Neural cell (in vitro differentiated cells): ENCODE measurements at regions not wholly inside any gene's neighbourhood (a gene's known extent, or its start where the extent isn't known, plus 50 kb on each side); places are given as distances from the start of the nearest gene placed in this dataset.

ENCODE experiments used
- H2AFZ ChIP-seq: fragments of 200-600, 300-800 bp; sonication (generic), shearing (Covaris generic); 2 replicates; pipeline ENCODE4 v1.6.0; 2014; ENCODE audit warnings: low read depth, mild to moderate bottlenecking, antibody characterized with exemption, low read length, moderate library complexity
- H3F3A ChIP-seq: fragments of 200-600 bp; shearing (Covaris generic); 2 replicates; pipeline ENCODE4 v1.6.1; 2016; ENCODE audit warnings: mild to moderate bottlenecking, moderate library complexity, mixed read lengths, antibody characterized with exemption, low read length; ENCODE audit not compliant: insufficient read depth, poor library complexity, severe bottlenecking
- H3K27ac ChIP-seq: fragments of 200-600, 300-800 bp; sonication (generic), shearing (Covaris generic); 2 replicates; pipeline ENCODE4 v1.5.1; 2014; ENCODE audit warnings: mild to moderate bottlenecking, low read length, moderate library complexity
- H3K27me3 ChIP-seq: fragments of 300-800, 200-600 bp; sonication (generic), shearing (Covaris generic); 2 replicates; pipeline ENCODE4 v1.6.0; 2014; ENCODE audit warnings: mild to moderate bottlenecking, low read depth, low read length, moderate library complexity; ENCODE audit not compliant: insufficient read depth
- H3K36me3 ChIP-seq: fragments of 300-800, 200-600 bp; sonication (generic), shearing (Covaris generic); 2 replicates; pipeline ENCODE4 v1.5.1; 2014; ENCODE audit warnings: mild to moderate bottlenecking, antibody characterized with exemption, low read length, moderate library complexity; ENCODE audit not compliant: insufficient read depth
- H3K4me2 ChIP-seq: fragments of 300-800, 200-600 bp; sonication (generic), shearing (Covaris generic); 2 replicates; pipeline ENCODE4 v1.6.0; 2014; ENCODE audit warnings: mild to moderate bottlenecking, low read length
- H3K4me3 ChIP-seq: fragments of 300-800, 200-600 bp; sonication (generic), shearing (Covaris generic); 2 replicates; pipeline ENCODE4 v1.5.1; 2014; ENCODE audit warnings: mild to moderate bottlenecking, low read length, moderate library complexity
- H3K79me2 ChIP-seq: fragments of 200-600 bp; shearing (Covaris generic); replicated peaks from 2 replicates; pipeline ENCODE4 v1.6.0; 2014; ENCODE audit warnings: mild to moderate bottlenecking, low read length, moderate library complexity; ENCODE audit not compliant: insufficient read depth
- H3K9ac ChIP-seq: fragments of 300-800, 200-600 bp; sonication (generic), shearing (Covaris generic); 2 replicates; pipeline ENCODE4 v1.6.1; 2016; ENCODE audit warnings: mild to moderate bottlenecking, low read length, mixed read lengths
- H3K9me2 ChIP-seq: fragments of 200-600 bp; shearing (Covaris generic); 2 replicates; pipeline ENCODE4 v1.6.1; 2016; ENCODE audit warnings: mild to moderate bottlenecking, low read length, mixed read lengths; ENCODE audit not compliant: insufficient read depth
- H3K9me3 ChIP-seq: fragments of 200-600, 300-800 bp; sonication (generic), shearing (Covaris generic); 2 replicates; pipeline ENCODE4 v1.6.1; 2016; ENCODE audit warnings: mild to moderate bottlenecking, mixed run types, low read length, moderate library complexity, mixed read lengths
- H4K20me1 ChIP-seq: fragments of 200-600 bp; shearing (Covaris generic); 2 replicates; pipeline ENCODE4 v1.6.1; 2016; ENCODE audit warnings: mild to moderate bottlenecking, mixed run types; ENCODE audit not compliant: insufficient read depth
- EP300 ChIP-seq: fragments of 450-650 bp; conservative IDR thresholded peaks from 2 replicates; pipeline ENCODE4 v1.6.1; 2014; ENCODE audit warnings: antibody characterized with exemption, mild to moderate bottlenecking, moderate library complexity; ENCODE audit not compliant: poor library complexity, severe bottlenecking
- EZH2 ChIP-seq: fragments of 200-600, 300-800 bp; shearing (Covaris generic), sonication (generic); IDR thresholded peaks from 2 replicates; pipeline ENCODE4 v1.6.1; 2014; ENCODE audit warnings: antibody characterized with exemption, low read length, borderline replicate concordance, mild to moderate bottlenecking; ENCODE audit not compliant: insufficient read depth, poor library complexity, severe bottlenecking
- MXI1 ChIP-seq: fragments of 450-650 bp; conservative IDR thresholded peaks from 2 replicates; pipeline ENCODE4 v1.6.1; 2014; ENCODE audit warnings: antibody characterized with exemption, mild to moderate bottlenecking; ENCODE audit not compliant: poor library complexity, severe bottlenecking
- POLR2AphosphoS5 ChIP-seq: IDR thresholded peaks from 2 replicates; pipeline ENCODE4 v1.6.1; 2012
- RAD21 ChIP-seq: fragments of 450-650 bp; conservative IDR thresholded peaks from 2 replicates; pipeline ENCODE4 v1.6.1; 2014; ENCODE audit warnings: antibody characterized with exemption, mild to moderate bottlenecking, moderate library complexity
- SMC3 ChIP-seq: fragments of 450-650 bp; conservative IDR thresholded peaks from 2 replicates; pipeline ENCODE4 v1.6.1; 2014; ENCODE audit warnings: antibody characterized with exemption, mild to moderate bottlenecking, moderate library complexity; ENCODE audit not compliant: poor library complexity
- TAF1 ChIP-seq: IDR thresholded peaks from 2 replicates; pipeline ENCODE4 v1.6.1; 2012; ENCODE audit warnings: low read depth
- TF ChIP-seq, protein P1 (sequence below): IDR thresholded peaks from 2 replicates; pipeline ENCODE4 v1.6.1; 2012; ENCODE audit warnings: borderline replicate concordance
- TF ChIP-seq, protein P2 (sequence below): fragments of 450-650 bp; IDR thresholded peaks from 2 replicates; pipeline ENCODE4 v1.5.1; 2014; ENCODE audit warnings: antibody characterized with exemption, mild to moderate bottlenecking, moderate library complexity; ENCODE audit not compliant: poor library complexity, severe bottlenecking

DNA sequence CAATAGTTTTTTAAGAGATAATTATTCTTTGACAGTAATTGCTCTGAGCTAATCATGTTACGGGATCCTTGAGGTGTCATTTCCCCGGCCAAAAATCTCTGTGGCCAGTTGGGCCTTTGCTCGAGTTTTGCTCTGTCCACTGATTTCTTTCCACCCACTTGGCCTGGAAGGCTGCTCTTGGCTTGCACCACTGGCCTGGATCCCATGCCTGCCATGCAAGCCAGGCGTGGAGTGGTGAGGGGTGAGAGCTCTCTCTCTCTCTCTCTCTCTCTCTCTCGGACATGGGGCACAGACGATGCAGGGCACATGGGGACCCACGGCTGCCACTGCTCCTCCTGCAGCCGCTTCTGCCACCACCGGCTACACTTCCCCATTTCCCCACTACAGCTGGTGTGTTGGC, 853.0 kb upstream of the GCFC2 start:
- no peak overlapping the region for H2AFZ ChIP-seq
- H3K79me2 ChIP-seq = no peaks in the 10 kb centered on the region
- TF ChIP-seq RAD21 = no peak
- TF ChIP-seq POLR2AphosphoS5 = no peak
- no peak for TF ChIP-seq SMC3
- TF ChIP-seq, protein P1, sequence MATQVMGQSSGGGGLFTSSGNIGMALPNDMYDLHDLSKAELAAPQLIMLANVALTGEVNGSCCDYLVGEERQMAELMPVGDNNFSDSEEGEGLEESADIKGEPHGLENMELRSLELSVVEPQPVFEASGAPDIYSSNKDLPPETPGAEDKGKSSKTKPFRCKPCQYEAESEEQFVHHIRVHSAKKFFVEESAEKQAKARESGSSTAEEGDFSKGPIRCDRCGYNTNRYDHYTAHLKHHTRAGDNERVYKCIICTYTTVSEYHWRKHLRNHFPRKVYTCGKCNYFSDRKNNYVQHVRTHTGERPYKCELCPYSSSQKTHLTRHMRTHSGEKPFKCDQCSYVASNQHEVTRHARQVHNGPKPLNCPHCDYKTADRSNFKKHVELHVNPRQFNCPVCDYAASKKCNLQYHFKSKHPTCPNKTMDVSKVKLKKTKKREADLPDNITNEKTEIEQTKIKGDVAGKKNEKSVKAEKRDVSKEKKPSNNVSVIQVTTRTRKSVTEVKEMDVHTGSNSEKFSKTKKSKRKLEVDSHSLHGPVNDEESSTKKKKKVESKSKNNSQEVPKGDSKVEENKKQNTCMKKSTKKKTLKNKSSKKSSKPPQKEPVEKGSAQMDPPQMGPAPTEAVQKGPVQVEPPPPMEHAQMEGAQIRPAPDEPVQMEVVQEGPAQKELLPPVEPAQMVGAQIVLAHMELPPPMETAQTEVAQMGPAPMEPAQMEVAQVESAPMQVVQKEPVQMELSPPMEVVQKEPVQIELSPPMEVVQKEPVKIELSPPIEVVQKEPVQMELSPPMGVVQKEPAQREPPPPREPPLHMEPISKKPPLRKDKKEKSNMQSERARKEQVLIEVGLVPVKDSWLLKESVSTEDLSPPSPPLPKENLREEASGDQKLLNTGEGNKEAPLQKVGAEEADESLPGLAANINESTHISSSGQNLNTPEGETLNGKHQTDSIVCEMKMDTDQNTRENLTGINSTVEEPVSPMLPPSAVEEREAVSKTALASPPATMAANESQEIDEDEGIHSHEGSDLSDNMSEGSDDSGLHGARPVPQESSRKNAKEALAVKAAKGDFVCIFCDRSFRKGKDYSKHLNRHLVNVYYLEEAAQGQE = no peak
- no peaks in the 10 kb centered on the region for H3K9me3 ChIP-seq
- no peak overlapping the region for H3K27ac ChIP-seq
- H3K9ac ChIP-seq = no peak overlapping the region
- no peaks in the 10 kb centered on the region for H3K27me3 ChIP-seq
- no peaks in the 10 kb centered on the region for H3K36me3 ChIP-seq
- H3K4me2 ChIP-seq = no peak overlapping the region
- H4K20me1 ChIP-seq = no peaks in the 10 kb centered on the region
- H3K4me3 ChIP-seq = no peak overlapping the region
- no peaks in the 10 kb centered on the region for H3K9me2 ChIP-seq
- no peaks in the 10 kb centered on the region for H3F3A ChIP-seq

DNA sequence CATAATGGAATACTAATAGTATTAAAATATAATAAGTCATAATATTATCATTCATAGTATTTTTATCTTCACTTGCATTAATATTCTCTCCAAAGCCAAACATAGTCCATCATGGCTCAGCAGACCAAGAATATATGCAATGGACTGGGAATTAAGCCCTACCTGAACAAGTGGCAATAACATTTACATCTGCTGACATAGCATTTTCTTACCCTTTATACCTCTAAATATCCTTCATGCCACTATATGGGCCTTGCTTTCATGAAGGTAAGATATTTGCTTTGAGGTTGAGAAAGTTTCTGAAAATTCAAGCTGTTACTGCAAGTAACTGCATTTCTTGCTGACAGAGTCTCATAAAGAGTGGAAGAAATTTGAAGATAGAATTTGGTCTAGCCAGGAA, 847.4 kb upstream of the GCFC2 start:
- Histone ChIP-seq H3K9ac (no peak overlapping the region), H3K4me3 (no peak overlapping the region), H3K79me2 (no peaks in the 10 kb centered on the region), H3F3A (no peaks in the 10 kb centered on the region), H3K27ac (no peak overlapping the region), H3K27me3 (no peaks in the 10 kb centered on the region), H3K9me3 (no peaks in the 10 kb centered on the region), H3K36me3 (no peaks in the 10 kb centered on the region), H2AFZ (no peak overlapping the region), H3K4me2 (no peak overlapping the region), H3K9me2 (no peaks in the 10 kb centered on the region), H4K20me1 (no peaks in the 10 kb centered on the region)
- TF ChIP-seq EP300 (no peak), POLR2AphosphoS5 (no peak), EZH2 (no peak), RAD21 (no peak), MXI1 (no peak), TAF1 (no peak), SMC3 (no peak)
- TF ChIP-seq, protein P1 = no peak
- TF ChIP-seq, protein P2, sequence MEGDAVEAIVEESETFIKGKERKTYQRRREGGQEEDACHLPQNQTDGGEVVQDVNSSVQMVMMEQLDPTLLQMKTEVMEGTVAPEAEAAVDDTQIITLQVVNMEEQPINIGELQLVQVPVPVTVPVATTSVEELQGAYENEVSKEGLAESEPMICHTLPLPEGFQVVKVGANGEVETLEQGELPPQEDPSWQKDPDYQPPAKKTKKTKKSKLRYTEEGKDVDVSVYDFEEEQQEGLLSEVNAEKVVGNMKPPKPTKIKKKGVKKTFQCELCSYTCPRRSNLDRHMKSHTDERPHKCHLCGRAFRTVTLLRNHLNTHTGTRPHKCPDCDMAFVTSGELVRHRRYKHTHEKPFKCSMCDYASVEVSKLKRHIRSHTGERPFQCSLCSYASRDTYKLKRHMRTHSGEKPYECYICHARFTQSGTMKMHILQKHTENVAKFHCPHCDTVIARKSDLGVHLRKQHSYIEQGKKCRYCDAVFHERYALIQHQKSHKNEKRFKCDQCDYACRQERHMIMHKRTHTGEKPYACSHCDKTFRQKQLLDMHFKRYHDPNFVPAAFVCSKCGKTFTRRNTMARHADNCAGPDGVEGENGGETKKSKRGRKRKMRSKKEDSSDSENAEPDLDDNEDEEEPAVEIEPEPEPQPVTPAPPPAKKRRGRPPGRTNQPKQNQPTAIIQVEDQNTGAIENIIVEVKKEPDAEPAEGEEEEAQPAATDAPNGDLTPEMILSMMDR = no peak
